GM04503 (cell line): ENCODE measurements at regions not wholly inside any gene's neighbourhood (a gene's known extent, or its start where the extent isn't known, plus 50 kb on each side); places are given as distances from the start of the nearest gene placed in this dataset.
"Not testable (repeated sequence)": the region's sequence is repeated elsewhere in the genome, so short reads cannot be mapped to it uniquely, and the experiment has no call there.

Source experiments
- DNase-seq: peaks from one replicate; pipeline ENCODE4 v3.0.0-alpha.2; 2012; ENCODE audit warnings: low read depth

DNA sequence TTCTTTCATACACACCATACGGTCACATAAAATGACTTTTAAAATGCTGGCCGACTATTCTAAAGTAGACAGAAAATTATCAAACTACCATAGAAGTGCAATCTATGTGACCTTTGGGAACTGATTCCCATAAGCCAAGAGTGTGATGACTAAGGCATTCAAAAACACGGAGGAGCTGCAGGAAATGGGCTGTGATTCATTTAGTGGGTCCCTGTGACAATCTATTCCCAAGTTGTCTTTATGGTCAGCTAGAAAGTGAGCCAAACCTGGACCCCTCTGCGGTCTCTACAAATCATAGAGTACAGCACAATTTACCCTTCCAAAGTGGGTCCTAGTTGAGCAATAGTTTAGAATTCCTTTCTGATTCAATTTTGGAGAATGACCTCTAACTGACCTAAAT lies 251.5 kb upstream of the CBLB start:
- no peak for DNase-seq

DNA sequence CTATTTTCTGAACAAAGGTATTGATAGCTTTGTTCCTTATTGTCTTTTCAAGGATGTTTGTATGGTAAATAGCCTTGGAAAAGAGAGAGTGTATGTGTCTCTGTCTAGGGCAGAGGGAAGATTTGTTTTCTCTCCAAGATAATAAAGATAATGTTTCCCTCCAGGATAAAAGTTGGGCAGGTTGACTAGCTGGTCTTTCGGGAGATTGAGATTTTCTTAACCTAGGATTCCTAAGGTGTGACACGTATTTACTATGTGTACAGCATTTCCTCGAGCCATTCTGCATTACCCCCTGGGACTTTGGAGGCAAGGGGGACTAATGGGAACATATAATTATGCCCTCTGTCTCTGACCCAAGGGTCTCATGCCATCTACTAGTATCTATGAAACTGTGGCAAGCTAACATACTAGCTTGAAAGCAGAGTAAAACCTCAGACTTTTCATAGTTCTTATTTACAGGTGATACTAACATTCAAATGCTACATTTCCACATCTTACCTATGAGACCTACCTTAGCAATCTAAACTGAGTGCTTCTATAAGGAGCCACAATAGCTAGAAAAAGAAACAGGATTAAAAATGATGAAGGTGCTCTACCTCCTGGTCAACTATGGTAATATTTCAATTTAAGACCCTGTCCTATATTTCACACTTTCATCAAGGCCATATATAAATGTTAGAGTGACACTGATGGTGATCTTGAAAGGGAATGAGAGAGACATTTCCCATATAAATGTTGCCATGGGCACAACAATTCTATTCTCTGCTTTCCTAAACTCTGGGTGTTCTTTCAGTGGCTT lies 252.9 kb upstream of the CBLB start:
- DNase-seq: no peak

DNA sequence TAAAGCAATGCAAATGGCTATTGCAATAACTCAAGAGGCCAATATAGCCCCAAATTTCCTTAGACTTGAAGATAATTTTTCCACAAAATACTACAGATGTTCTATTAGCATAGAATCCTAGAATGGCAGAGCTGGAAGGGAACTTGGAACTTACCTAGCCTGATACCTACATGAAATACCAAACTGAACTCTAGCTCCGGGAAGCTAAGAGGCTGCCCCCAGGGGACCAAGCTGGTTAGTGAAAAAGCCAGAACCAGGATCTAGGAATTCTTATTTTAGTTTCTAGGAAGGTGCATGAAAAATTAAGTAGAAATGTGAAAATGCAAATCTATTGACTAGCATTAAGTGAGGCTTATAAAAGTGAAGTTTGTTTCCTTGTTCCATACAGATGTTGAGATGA lies 256.0 kb upstream of the CBLB start:
- no peak for DNase-seq

DNA sequence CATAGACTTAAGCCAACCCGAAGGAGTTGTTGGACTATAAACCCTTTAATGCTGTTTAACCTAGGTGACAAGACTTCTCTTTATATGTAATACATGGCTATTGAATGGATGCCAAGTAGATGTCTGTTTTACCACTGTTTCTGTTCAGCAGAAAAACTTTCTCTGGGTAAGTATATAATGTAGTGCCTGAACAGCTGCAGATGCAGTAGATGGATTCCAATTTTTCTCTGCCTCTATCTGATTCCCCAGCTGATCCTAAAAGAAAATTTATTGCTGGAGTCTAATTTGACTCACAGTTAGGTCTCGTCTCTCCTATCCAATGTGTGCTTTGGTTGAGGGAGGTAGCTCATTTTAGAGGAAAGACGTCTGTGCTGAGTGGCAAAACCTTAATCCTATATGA lies 256.5 kb upstream of the CBLB start:
- DNase-seq: no peak

DNA sequence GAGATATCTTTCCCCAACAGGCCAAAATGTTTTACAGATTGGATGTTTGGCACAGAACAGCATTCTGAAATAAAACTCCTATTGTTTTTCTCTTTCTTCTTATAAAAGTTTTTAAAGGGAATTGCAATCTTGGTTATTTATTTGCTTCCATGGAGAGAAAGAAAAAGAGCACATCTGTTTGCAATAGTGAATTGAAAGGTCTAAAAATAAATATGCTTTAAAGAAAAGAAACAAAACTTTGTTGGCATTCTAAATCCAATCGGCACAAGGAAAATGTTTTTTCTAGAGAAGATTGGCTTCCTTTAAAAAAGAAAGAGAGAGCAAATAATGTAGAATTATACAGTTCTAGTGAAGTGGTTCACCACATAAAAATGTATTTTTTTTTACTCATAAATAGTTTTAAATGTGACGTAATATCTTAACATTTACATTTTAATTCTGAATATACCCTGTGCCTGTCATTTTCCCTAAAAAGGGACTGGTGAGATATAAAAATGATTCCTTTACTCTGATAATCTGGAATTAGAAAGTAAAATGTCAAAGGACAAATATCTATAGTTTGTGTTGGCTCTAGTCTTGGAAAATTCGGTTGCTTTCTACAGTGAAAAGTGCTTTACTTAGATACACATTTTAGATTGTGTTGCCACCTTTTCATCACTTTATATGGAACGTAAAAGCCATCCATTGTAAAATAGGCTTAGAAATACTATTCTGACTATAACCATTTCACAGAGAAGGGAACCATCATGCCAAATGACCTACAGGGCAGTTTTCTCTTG lies 257.4 kb upstream of the CBLB start:
- no peak for DNase-seq

DNA sequence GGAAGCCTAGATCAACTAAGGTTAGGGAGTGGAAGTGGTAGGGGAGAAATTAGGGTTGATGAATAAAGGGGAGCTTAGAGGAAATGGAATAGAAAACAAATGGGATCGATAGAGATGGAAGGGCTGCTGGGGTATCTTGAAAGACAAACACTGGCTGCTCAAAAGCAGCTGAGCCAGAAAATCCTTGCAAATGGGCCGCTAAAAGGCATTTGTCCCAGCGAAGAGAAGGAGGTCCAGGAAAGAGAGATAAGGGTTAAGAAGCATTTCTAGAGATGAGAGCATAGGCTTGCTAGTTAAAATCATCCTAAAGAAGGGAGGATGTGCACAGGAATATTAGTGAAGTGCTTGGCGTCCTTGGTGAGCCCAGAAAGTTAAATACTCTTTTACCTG lies 258.0 kb upstream of the CBLB start:
- DNase-seq: no peak

DNA sequence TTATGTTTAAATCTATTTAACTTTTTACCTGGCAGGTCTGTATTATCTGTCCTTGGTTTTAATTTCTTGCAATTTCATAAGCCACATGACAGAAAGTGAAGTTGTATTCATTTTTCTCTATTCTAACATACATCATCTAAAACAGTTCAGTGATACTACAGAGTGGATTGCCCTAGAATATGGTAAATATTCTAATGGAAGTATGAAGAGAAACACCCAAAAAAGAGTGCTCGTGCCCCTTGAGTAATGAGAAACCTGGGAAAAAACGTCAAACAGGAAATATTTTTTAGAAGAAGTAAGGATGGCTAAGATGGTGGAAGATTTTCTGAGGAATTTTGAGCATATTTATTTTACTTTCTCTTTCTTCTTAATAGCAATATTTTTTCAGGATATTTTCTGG lies 261.1 kb upstream of the CBLB start:
- DNase-seq: no peak

DNA sequence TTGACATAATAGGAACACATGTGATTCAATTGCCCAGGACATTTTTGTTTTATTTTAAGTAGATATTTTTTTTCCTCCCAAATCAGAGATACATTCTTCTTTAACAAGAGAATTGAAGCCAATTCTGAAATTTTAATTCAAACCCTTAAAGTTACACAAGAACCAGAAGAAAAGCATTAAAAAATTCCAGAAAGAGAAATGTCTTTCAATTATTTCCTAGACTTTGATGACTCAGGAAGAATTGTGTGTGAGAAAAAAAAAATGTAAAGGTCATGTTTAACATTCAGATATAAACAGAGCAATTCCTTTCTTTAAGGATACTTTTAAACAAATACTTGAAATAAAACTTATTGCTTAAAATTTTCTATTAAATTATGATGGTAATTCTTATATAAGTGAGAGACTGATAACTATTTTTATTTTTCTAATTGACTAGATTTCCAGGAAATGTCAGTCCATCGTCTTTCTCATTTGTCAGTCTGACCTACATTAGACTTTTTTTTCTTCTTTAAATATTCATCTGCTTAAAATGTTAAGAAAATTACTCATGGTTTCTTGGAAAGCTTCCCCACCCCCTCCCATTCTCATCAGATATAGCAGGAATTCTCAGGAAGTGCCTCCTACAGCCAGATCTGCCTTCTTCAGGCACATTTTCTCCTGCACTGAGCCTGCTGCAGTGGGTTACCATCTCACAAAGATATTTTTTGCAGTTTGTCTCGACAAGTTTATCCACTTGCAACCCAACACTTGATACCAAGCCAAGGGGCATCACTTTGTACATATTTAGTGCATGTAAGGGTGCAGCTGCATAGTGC lies 261.8 kb upstream of the CBLB start:
- DNase-seq: no peak

DNA sequence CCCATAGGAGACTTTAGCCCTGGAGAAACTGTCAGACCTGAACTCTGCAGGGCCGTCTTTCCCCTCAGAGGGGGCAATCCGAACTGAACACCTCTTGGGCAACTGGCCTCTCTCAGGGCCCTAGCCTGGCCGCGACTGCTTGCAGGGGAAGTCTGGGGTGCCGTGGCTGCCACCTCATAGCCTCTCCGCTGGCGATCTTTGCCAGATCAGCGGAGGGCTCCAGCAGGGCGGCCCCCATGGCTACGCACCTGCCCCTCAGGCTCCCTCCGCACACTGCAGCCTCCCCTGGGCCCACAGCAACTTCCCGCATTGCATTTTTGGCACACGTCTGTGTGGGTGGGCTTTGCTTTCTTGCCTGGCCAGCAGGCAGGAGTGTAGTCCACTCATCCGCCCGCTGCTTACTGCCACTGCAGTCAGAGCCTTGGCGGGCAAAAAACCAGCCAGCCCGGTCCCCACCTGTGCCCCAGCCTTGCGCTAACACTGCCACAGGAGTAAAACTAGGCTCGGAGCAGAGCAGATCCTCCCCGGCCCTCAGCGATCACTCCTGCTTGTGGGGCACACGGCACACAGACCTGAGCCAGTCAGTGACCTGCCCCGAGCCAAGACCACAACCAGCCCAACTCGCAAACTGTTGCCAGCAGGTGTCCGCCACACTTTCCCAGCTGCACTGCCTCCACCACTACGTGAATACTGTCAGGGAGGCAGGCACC lies 266.8 kb upstream of the CBLB start:
- DNase-seq: no peak

DNA sequence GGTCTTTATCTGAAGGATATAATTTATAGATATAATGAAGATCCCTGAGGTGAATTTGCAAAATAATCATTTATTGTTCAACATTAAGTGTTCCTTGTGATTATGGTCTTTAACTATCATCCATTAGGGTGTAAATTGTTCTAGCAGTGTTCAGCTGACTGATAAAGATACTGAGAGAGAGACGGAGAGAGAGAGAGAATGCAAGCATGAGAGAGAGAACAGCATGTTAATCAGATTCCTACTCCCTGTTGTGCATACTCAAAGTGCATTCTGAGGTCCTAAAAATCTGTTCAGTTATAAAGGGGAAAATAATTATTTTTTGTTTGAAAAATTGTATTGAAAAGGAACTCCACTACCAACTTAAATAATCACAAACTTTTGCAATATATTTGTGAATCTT lies 271.0 kb upstream of the CBLB start:
- DNase-seq: no peak

DNA sequence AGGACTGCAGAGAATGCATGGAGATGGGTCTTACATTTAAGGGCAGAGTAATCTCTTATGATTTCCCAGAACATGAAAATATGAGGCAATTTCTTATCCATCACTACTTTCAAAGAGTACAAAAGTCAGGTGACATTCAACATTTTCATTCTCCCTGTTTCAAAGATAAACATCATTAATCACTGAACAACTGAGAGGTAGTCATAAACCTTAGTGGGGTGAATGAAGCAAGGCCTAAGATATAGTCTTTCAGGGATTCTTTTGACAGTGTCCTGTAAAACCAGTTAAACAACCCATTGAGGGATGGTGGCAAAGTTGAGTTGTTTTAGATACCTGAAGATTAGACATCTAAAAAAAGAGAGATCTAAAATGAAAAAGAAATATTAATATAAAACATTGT lies 271.6 kb upstream of the CBLB start:
- no peak for DNase-seq

DNA sequence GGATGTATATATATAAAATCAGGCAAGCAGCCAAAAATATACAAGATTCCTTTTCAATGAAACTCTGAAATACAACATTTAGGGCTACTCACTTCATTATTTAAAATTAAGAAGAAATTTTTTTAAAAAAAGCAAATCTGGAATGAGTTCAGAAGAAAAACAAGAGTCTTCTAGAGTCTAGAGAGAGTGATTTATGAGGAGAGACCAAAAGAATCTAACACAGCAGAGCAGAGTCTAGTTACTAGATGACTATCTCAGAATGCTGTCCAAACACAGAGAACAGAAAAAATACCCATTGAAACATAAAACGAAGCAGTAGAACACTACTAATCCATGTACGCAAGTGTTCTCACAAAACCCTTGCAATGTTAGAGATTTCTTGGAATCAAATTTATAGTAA lies 275.2 kb upstream of the CBLB start:
- no peak for DNase-seq

DNA sequence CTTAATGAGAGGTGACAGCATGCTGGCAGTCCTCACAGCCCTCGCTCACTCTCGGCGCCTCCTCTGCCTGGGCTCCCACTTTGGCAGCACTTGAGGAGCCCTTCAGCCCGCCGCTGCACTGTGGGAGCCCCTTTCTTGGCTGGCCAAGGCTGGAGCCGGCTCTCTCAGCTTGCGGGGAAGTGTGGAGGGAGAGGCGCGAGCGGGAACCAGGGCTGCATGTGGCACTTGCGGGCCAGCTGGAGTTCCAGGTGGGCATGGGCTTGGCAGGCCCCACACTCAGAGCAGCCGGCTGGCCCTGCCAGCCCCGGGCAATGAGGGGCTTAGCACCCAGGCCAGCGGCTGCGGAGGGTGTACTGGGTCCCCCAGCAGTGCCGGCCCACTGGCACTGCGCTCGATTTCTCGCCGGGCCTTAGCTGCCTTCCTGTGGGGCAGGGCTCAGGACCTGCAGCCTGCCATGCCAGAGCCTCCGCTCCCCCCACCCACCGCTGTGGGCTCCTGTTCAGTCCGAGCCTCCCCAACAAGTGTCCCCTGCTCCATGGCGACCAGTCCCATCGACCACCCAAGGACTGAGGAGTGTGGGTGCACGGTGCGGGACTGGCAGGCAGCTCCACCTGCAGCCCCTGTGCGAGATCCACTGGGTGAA lies 279.7 kb upstream of the CBLB start:
- DNase-seq: not testable (repeated sequence)

DNA sequence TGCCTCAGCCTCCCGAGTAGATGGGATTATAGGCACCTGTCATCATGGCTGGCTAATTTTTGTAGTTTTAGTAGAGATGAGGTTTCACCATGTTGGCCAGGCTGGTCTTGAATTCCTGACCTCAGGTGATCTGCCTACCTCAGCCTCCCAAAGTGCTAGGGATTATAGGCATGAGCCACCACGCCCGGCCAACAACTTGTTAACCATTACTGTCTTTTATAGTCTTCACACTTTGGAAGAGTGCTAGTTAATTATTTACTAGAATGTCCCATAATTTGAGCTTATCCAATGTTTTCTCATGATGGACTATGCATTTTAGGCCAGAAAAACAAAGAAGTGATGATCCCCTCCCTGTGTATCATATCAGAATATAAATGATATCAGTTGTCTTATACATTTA lies 288.6 kb upstream of the CBLB start:
- DNase-seq: no peak

DNA sequence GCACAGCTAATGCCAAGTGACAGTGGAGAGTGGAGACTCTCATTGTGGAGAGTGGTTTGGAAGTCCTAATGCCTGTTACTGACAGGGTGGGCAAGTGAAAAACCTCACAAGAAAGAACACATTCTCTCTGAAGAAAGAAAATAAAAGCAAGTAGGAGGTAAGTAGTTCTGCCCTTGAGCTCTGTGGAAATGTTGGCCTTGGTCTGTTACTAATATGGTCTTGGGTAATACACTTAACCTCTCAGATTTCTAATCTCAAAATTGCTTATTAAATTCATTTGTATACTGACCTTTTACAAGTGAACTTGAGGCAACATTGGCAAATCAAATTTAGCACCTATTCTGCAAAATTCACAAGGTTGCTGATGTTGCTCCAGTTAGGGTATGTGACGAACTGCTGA lies 291.6 kb upstream of the CBLB start:
- no peak for DNase-seq

DNA sequence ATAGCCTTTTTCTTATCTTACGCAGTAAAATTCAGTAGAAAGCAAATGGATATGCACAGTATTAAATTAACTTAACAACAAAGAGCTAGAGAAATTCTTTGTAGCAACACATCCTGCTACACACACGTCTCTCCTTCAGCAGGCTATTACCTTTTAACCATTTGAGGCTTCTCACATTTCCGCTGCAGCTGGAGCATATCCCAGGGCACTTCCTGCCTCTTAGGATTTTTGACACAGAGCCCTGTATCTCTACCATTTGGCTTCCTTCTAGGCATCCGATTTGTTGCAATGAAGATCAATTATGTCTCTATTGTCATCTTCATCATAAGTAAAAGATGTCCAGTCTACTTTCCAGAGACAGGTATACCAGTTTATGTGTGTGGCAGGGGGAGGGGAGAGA lies 292.4 kb upstream of the CBLB start:
- no peak for DNase-seq

DNA sequence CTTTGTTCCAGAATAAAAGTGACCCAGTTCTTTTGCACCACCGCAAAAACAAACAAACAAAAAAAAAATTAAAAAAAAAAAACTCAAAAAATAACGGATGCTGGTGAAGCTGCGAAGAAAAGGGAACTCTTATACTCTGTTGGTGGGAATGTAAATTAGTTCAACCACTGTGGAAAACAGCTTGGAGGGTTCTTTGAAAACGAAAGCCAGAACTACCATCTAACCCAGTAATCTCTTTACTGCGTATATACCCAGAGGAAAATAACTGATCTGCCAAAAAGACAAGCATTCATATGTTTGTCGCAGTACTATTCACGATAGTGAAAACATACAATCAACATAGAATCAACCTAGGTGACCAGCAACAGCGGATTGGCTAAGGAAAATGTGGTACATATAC lies 298.9 kb upstream of the CBLB start:
- DNase-seq: no peak

DNA sequence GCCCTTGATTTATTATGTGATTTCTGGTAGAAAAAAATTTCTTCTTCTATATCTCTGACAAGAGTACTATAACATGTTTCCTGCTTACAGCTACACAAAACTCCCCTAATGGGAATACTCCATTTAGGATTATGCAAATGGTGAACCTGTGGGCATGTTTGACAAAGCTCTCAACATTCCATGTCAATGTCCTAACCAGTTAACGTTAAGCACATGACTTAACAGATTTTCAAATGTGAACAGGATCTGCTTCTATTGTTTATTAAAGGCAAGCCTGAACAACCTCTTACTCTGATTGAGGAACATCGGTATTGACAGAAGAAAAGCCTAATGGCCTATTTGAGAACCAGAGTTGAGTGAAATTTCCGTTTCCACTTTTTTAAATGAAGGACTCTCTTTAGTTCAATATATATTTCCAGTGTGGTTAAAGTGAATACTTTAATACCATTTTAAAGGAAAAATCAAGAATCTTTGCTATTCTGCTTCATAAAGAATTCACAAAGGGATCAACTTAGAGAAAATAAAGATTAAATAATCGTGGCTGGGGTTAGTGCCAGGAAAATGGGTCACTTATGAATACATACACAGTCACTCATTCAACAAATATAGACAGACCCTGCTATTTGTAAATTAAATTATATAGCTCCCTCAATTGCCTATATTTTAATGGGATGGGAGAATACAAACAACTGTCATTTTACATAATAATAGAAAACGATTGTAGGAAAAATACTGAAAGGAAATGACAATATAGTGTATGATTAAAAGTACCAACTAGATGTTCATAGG lies 300.3 kb upstream of the CBLB start:
- DNase-seq: no peak

DNA sequence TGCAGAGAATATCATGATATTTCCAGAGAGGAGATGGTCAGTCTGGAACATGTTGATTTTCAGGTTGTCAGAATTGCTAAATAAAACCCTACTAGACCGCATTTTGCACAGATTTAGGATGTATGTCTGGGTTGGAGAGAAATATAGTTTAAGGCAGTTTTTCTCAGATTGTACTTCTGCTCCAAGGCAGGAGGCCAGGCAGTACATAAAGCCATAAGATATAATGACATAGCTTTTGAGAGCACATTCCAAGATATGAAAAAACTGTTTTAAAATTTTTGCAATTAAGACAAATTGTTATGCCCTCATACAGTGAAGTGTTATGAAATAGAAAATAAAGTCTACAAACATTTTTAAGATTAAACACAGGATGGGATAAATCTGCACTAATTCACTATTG lies 301.8 kb upstream of the CBLB start:
- no peak for DNase-seq

DNA sequence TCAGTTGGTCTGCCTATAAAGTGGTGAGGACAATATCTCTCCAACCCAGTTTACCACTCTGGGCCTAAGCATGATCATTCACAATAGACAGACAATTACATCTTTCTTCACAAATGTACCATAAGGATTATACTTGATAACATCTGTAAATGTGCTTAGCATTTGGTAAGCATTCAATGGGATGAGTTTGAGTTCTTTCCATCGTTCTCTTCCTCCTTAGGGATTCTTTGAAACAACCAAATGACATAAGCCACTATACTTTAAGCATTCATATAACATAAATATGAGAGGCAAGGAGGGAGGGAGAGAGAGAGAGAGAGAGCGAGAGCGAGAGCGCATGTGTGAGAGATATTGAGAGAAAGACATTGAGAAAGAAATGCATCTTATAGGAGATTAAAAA lies 303.3 kb upstream of the CBLB start:
- no peak for DNase-seq

DNA sequence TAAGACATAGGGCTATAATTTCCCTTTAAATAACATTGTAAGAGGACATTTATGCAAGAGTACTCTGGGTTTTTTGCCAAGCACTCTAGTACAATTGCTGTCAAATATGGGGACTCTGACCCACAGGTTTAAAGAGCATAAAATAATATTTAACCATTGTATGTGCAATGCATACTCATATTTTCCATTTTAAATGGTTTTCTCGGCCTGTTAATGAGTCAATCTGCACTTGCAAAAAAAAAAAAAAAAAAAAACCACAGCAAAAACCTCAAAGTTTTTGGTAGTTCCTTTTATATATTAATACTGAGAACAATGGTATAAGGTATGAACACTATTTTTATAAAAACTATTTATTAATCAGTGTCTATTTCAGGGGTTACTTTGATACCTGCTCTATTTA lies 304.0 kb upstream of the CBLB start:
- no peak for DNase-seq
